Stimulated activated CD4-positive, alpha-beta T cell treated with anti-CD3 and anti-CD28 coated beads, Interleukin-1b, Interleukin-23, amount 100 ng/mL, for 4 hours (primary cell): ENCODE measurements at regions not wholly inside any gene's neighbourhood (a gene's known extent, or its start where the extent isn't known, plus 50 kb on each side); places are given as distances from the start of the nearest gene placed in this dataset.
"Not testable (repeated sequence)": the region's sequence is repeated elsewhere in the genome, so short reads cannot be mapped to it uniquely, and the experiment has no call there.

ENCODE experiments used
- DNase-seq, 2 donors: peaks; one replicate each; pipeline ENCODE4 v3.0.0-alpha.2; 2020; ENCODE audit warnings: low read depth in 2 of 2

- DNase-seq: not testable (repeated sequence)
Observed at GRCh38 chr16:29274055-29275035, 132.2 kb downstream of the NPIPB11 start.

GRCh38 chr16:29273298-29274054, 133.0 kb downstream of the NPIPB11 start:
- DNase-seq: not testable (repeated sequence)

- DNase-seq: not testable (repeated sequence)
Observed at GRCh38 chr16:29271721-29272675, 134.5 kb downstream of the NPIPB11 start.

GRCh38 chr16:29270923-29271322, 135.6 kb downstream of the NPIPB11 start:
- DNase-seq: not testable (repeated sequence)

GRCh38 chr16:29270033-29270432, 136.5 kb downstream of the NPIPB11 start:
- not testable (repeated sequence) for DNase-seq

DNA sequence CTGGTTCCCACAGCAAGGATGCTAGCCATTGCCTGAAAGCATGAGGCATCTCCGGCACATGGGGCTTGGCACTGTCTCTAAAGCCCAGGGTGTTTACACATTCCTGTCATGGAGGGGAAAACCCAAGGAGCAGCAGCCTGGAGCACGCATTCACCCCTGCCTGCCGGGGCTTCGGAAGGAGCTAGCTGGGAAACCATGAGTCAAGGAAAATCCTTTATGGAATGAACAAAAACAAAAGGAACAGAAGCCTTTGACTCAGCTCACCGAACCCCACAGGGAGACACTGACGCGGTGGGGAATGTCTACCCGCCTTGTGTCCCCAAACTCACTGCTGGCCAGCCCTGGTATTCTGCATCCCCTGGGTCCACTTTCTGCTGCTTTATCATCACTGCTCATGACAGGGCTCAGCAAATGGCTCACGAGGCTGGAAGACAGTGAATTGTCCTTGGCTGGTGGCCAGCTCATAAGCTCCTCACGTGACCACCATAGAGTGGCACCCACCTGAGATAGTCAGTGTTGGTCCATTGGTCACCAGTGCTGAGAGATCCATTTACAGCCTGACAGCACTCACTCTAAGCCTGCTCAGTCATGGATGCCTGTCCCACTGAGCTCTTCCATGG, 137.2 kb downstream of the NPIPB11 start:
- DNase-seq: not testable (repeated sequence)

DNA sequence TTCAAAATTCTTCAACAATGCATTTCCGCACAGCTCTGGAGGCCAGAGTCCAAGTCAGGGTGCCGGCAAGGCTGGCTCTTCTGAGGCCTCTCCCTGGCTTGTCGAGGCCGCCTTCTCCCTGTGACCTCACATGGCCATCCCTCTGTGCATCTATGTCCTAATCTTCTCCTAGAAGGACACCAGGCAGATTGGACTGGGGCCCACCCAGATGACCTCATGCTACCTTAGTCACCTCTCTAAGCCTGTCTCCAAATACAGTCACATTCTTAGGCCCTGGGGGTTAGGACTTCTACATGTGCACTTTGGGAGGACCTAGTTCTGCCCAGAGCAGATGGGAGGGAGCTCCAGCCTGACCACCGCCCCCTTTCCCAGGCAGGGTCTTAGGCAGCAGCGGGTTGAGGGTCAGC, 137.7 kb downstream of the NPIPB11 start:
- not testable (repeated sequence) for DNase-seq

DNA sequence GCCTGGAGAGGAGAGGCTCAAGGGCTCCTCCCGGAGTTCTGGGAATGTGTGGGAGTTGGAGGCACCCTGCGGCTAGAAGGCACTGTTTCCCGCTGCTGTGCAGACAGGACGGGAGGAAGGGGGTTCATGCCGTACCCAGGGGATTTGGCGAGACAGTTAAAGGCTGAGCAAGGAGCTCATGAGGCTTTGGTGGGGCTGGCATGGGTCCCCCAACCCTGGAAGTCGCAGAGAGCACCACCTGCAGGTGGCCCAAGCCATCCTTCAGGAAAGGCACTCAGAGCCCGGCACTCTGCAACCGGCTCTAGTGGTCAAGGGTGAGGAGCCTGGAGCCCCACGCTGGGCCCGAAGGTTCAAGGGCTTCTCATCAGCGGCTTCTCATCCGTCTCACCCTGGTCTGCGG, 138.2 kb downstream of the NPIPB11 start:
- not testable (repeated sequence) for DNase-seq

- DNase-seq: not testable (repeated sequence)
Observed at GRCh38 chr16:29267891-29268290, 138.6 kb downstream of the NPIPB11 start.

GRCh38 chr16:29267055-29267619, 139.4 kb downstream of the NPIPB11 start:
- not testable (repeated sequence) for DNase-seq

- not testable (repeated sequence) for DNase-seq
Observed at GRCh38 chr16:29266612-29267011, 139.9 kb downstream of the NPIPB11 start.

GRCh38 chr16:29265255-29265853, 141.2 kb downstream of the NPIPB11 start:
- DNase-seq: not testable (repeated sequence)

- not testable (repeated sequence) for DNase-seq
Observed at GRCh38 chr16:29264080-29264837, 142.3 kb downstream of the NPIPB11 start.

- not testable (repeated sequence) for DNase-seq
Observed at GRCh38 chr16:29262725-29263124, 143.8 kb downstream of the NPIPB11 start.

GRCh38 chr16:29261427-29262248, 144.9 kb downstream of the NPIPB11 start:
- DNase-seq: not testable (repeated sequence)

DNA sequence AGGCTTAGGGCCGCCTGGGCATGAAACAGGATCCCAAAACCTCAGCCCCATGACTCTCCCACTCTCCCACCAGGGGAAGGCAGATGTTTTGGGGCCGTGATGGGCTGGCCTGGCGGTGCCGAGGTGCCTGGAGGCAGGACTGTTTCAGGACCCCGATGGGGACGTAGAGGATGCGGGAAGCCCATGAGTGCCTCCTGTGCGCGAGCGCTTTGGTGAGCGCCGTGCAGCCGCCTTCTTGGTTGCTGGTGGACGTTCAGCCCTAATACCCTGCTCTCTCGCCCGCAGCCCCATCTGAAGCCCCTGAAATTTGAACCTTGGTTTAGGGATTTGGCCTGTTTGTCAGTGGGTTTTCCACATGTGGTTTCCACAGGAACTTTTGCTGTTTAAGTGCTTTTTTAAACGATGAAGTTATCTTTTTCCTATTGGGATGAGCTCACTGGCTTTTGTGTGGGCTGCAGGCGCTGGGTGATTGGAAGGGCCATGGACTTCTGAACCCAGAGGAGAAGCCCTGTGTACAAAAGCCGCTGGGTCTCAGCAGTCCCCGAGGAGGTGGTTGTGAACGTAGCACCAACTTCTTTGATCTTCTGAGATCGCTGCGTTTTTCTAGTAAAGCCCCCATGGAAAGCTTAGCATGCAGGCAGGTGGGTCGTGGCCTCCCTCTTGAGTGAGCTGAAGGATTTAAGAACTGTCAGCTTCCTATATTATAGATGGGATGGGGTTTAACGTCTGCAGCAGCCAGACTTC, 145.7 kb downstream of the NPIPB11 start:
- not testable (repeated sequence) for DNase-seq

GRCh38 chr16:29259635-29260457, 146.7 kb downstream of the NPIPB11 start:
- not testable (repeated sequence) for DNase-seq
